ENCODE measurements at regions not wholly inside any gene's neighbourhood (a gene's known extent, or its start where the extent isn't known, plus 50 kb on each side); places are given as distances from the start of the nearest gene placed in this dataset.

- Histone ChIP-seq H4K20me1 (ENCODE audit: insufficient read depth, low read length) (no peaks in the 10 kb centered on the region), H2AFZ (ENCODE audit: low read length) (no peak overlapping the region), H3K9me2 (ENCODE audit: insufficient read depth, low read length) (no peaks in the 10 kb centered on the region), H3K9me3 (ENCODE audit: low read length) (no peaks in the 10 kb centered on the region), H3K4me3 (ENCODE audit: low read depth, low read length, poor library complexity, severe bottlenecking) (no peak overlapping the region), H3K4me1 (ENCODE audit: insufficient read depth, low read length, poor library complexity, severe bottlenecking) (peaks cover under 1% of the 10 kb centered on the region), H3K4me2 (ENCODE audit: low read length) (no peak overlapping the region), H3K36me3 (ENCODE audit: insufficient read depth, low read length) (no peaks in the 10 kb centered on the region), H3K27ac (ENCODE audit: low read depth, low read length, poor library complexity, severe bottlenecking) (no peak overlapping the region), H3K79me2 (ENCODE audit: insufficient read depth, low read depth, low read length) (no peaks in the 10 kb centered on the region)
- ChIA-PET CTCF (ENCODE audit: unreplicated experiment) (no interaction called here), POLR2A (no interaction called here)
- intact Hi-C loops (cut with micrococcal nuclease; ENCODE audit: unreplicated experiment), result loop anchor here (10.0 kb wide), 2 partner anchors 147 to 887 kb away; no protein-coding TSS in a partner anchor
- DNase-seq (ENCODE audit: low spot score), result no peak
- no TSS peak for BruUV-seq (replicated peaks)
- TF ChIP-seq, protein P1, sequence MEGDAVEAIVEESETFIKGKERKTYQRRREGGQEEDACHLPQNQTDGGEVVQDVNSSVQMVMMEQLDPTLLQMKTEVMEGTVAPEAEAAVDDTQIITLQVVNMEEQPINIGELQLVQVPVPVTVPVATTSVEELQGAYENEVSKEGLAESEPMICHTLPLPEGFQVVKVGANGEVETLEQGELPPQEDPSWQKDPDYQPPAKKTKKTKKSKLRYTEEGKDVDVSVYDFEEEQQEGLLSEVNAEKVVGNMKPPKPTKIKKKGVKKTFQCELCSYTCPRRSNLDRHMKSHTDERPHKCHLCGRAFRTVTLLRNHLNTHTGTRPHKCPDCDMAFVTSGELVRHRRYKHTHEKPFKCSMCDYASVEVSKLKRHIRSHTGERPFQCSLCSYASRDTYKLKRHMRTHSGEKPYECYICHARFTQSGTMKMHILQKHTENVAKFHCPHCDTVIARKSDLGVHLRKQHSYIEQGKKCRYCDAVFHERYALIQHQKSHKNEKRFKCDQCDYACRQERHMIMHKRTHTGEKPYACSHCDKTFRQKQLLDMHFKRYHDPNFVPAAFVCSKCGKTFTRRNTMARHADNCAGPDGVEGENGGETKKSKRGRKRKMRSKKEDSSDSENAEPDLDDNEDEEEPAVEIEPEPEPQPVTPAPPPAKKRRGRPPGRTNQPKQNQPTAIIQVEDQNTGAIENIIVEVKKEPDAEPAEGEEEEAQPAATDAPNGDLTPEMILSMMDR (conservative IDR thresholded peaks at IDR 0.05; ENCODE audit: low read length), result no peak
- no peak for TF ChIP-seq EZH2phosphoT487 (IDR thresholded peaks at IDR 0.05; ENCODE audit: borderline replicate concordance, low read depth, low read length)
These were observed 125.6 kb downstream of the RPLP1 start for GRCh38 chr15:69578252-69578651.

- Histone ChIP-seq H3K36me3 (ENCODE audit: insufficient read depth, low read length) (no peaks in the 10 kb centered on the region), H3K4me1 (ENCODE audit: insufficient read depth, low read length, poor library complexity, severe bottlenecking) (peaks cover 8% of the 10 kb centered on the region), H3K4me3 (ENCODE audit: low read depth, low read length, poor library complexity, severe bottlenecking) (no peak overlapping the region), H3K9me3 (ENCODE audit: low read length) (no peaks in the 10 kb centered on the region), H3K79me2 (ENCODE audit: insufficient read depth, low read depth, low read length) (no peaks in the 10 kb centered on the region), H3K4me2 (ENCODE audit: low read length) (no peak overlapping the region), H2AFZ (ENCODE audit: low read length) (no peak overlapping the region), H3K9me2 (ENCODE audit: insufficient read depth, low read length) (no peaks in the 10 kb centered on the region), H3K27ac (ENCODE audit: low read depth, low read length, poor library complexity, severe bottlenecking) (no peak overlapping the region), H4K20me1 (ENCODE audit: insufficient read depth, low read length) (no peaks in the 10 kb centered on the region)
- ChIA-PET CTCF (ENCODE audit: unreplicated experiment) (no interaction called here), POLR2A (interaction anchor here (0.6 kb wide), 1 partner anchor 19 kb away, joined by 3 read pairs; no protein-coding TSS in a partner anchor)
- intact Hi-C loops (cut with micrococcal nuclease; ENCODE audit: unreplicated experiment), result loop anchor here (10.0 kb wide), 2 partner anchors 146 to 886 kb away; no protein-coding TSS in a partner anchor
- TF ChIP-seq EZH2phosphoT487 (IDR thresholded peaks at IDR 0.05; ENCODE audit: borderline replicate concordance, low read depth, low read length), result no peak
- TF ChIP-seq, protein P1 (conservative IDR thresholded peaks at IDR 0.05; ENCODE audit: low read length), result no peak
- BruUV-seq (replicated peaks), result no TSS peak
- no peak for DNase-seq (ENCODE audit: low spot score)
These were observed 126.4 kb downstream of the RPLP1 start for GRCh38 chr15:69578787-69579583.
